HG02610 (cell line): ENCODE measurements at regions not wholly inside any gene's neighbourhood (a gene's known extent, or its start where the extent isn't known, plus 50 kb on each side); places are given as distances from the start of the nearest gene placed in this dataset.
"Not testable (repeated sequence)": the region's sequence is repeated elsewhere in the genome, so short reads cannot be mapped to it uniquely, and the experiment has no call there.

Source experiments
- ATAC-seq: cut with Tn5 transposase; IDR thresholded peaks from one replicate; pipeline ENCODE4 v1.9.1; 2021; ENCODE audit warnings: mild to moderate bottlenecking, moderate library complexity; ENCODE audit not compliant: unreplicated experiment

DNA sequence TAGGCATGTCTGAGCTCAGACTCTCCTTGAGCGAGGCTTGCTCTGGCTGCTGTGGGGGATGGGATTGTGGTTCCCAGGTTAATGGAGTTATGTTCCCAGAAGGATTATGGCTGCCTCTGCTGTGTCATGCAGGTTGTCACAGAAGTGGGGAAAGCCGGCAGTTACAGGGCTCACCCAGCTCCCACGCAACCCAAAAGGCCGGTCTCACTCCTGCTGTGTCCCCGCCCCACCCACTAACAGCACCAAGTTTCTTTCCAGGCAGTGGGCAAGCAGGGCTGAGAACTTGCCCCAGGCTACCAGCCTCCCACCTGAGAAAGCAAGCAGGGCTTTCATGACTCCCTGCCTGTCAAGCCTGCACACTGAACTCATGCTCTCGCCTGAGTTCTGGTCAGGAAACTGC lies 750.5 kb downstream of the FRK start:
- ATAC-seq = no peak

DNA sequence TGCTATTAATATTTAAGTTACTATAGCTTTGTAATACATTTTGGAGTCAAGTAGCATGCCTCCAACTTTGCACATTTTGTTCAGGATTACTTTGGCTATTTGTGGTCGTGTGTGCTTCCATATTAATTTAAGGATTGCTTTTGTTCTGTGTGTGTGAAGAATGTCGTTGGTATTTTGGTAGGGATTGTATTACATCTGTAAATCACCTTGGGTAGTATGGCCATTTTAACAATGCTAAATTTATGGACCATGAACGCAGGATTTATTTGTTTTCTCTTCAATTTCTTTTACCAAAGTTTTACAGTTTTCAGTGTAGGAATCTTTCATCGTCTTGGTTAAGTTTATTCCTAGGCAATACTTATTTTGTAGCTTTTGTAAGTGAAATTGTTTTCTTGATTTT lies 758.0 kb downstream of the FRK start:
- ATAC-seq = no peak

DNA sequence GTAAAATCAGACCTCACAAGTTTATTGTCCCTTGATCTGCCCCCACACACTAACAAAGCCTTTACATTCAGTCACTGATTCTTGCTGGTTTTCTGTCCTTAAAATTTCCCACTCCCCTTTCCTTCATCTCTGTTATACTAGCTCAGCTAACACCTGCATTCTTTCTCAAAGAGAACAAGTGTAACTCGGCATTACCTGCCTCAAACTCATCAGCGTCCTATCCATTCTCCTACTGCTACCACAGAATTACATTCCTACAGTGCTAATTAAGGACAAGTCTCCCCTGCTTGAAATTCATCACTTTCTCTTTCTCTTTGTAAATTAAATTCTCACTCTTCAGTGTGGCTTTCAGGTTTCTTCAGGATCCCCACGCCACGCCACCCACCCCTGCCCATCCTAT lies 773.2 kb downstream of the FRK start:
- no peak for ATAC-seq

DNA sequence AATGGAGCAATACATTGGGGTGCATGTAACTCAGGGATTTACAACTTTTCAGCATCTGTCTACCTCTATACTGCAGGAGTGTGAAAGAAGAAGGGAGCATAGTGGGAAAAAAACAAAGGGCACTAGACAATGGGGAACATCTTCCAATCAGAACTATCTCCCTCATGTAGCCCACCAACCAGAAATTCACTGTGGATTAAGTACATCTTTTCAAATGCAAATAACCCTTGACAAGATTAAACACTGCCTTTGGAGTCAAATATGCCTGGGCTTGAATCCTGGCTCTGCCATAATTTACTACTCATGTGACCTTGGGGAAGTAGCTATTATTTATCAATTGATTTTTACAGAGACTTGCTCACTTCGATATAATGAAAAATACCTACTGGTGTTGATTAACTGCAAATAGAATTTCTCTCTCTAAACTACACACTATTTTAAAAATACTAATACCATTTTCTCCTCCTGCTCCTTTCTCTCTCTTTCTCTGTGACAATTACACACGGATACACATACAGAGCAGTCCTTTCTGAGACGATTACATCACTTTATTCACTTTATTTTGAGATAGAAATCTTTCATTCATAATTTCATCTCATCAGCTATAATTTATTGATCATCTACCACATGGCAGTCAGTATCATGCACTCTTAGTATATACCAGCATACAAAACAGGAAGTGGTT lies 783.7 kb downstream of the FRK start:
- ATAC-seq = no peak

DNA sequence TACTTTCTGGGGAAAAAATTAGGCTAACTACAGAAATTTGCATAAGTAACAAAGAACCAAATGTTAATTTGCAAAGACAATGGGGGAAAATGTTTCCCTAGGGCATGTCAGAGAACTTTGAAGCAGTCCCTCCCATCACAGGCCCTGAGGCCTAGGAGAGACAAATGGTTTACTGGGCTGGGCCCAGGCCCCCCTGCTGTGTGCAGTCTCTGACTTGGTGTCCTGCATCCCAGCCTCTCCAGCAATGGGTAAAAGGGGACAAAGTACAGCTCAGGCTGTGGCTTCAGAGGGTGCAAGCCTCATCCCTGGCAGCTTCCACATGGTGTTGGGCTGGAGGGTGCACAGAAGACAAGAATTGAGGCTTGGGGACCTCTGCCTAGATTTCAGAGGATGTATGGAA lies 788.4 kb downstream of the FRK start:
- ATAC-seq = no peak

DNA sequence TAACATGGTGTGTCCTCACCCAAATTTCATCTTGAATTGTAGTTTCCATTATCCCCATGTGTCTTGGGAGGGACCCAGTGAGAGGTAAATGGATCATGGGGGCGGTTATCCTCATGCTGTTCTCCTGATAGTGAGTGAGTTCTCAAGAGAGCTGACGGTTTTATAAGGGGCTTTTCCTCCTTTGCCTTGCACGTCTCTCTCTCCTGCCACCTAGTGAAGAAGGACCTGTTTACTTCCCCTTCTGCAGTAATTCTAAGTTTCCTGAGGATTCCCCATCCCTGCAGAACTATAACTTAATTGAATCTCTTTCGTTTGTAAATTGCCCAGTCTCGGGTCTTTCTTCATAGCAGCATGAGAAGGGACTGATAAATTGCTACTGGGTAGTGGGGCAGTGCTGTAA lies 789.3 kb downstream of the FRK start:
- no peak for ATAC-seq

DNA sequence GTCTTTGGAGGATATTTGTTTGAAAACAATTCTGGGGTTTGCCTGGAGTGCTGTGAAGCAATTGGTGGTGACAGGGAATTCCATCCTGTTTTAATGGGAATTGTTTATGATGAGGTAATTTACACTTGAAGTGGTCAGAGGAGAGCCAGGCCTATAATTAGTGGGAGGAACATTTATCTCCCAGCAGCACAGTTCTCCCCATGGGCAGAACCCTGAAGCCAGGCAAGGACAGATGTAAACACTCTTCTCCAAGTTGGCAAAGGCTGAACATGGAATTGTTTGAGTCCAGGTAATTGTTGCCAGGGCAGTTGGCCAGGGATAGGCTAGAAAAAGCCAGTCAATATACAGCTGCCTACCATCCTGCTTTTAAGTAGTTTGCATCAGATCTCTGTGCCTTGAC lies 789.7 kb downstream of the FRK start:
- ATAC-seq = no peak

DNA sequence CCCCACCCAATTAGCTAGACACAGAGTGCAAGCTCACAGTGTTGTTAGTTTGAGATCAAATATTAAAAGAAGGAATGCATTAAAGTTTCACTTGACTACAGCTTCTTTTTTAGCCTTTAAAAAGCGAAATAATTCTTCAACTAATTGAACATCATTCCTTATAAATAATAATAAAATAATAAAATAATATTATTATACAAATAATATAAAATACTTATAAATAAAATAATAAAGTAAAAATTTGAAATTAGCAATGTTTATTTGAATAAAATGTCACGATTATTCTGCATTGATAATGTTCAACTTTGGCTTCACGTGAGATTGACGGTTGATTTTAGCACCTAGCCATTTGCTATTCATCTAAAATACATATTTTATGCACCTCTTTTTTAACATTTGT lies 819.3 kb downstream of the FRK start:
- ATAC-seq = no peak

DNA sequence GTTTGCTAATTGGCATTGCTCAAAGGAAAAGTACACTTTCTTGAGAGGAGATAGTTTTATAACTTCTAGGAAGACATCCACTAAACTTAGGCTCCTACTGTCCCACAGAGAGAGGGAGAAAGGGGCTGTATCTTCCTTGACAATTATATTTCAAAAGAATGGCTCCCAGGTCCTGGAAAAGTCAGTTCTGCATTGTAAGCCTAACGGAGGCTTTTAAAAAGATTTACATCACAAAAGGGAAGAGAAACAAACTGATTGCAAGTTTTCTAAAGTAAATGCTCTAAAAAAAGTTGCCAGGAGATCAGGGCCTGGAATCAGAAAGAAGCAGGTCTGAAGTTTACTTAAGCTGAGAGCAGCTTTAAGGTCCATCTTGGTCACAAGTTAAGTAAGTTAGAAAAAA lies 839.5 kb downstream of the FRK start:
- ATAC-seq = no peak

DNA sequence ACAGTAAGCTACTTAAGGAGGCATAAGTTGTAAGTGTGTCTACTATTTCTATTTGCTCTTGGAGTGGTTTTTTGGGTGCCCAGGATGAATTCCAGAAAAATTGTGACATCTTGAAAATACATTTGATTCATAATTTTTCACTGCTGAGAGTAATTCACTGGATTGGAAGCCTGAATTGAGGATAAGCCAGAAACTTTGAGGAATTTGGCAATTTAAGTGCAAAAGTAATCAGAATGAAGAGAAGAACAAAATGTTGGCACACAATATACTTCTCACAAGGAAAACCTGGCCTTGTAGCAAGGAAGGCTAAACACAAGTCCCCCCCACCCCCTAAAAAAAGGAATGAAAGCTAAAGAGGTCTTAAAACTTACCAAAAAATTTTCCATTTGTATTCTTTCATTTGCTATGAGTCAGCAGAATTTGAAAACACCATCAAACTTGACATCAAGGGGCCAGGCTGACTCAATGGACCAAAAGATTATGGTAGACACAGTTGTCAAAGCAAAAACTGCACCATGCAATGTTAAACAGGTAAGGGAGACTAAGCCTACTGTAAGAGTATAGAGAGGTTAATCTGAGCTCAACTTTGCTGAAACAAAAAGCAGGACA lies 840.0 kb downstream of the FRK start:
- no peak for ATAC-seq

DNA sequence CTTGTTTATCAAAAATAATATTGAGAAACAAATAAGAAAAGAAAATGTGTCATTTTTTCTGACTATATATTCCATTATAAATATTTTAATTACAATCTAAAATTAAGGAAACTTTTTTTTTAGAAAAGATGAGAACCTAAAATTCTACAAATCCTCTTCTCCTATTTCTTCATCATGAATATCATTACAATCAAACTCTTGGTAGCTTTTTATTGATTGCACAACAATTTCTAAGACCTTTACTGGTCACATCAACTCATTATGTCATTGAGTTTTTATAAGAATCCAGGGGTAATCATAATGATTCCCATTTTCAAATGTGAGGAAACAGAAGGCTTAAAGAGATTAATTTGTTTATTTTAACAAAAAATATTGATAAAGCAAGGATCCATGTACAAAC lies 841.0 kb downstream of the FRK start:
- no peak for ATAC-seq

DNA sequence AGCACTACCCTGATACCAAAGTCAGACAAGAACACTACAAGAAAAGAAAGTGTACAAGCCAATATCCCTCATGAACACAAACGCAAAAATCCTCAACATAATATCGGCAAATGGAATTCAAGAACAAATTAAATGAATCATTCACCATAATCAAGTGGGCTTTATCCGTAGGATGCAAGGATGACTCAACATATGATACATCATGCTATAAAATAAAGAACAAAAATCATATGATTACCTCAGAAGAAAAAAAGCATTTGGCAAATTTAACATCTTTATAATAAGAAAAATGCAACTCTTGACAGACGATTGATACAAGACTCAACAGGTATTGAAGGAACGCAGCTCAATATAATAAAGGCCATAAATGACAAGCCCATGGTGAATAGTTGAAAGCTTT lies 843.9 kb downstream of the FRK start:
- no peak for ATAC-seq

DNA sequence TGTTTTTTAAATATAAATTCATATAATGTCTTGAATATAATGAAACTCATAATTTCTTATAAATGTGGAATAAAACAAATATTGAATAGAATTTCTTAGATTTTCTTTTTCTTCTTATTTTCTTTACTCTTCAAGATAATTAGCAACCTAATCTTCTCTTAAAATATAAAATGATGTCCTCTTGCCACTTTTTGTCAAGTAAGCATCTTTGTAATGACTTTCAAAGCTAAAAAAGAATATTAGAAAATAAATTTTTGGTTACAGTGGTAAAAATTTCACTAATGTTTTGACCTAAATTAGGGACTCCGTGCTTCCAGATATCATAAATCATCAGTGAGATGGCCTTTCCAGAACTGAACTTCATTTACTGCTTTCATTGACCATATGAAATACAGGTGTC lies 846.4 kb downstream of the FRK start:
- ATAC-seq = no peak

DNA sequence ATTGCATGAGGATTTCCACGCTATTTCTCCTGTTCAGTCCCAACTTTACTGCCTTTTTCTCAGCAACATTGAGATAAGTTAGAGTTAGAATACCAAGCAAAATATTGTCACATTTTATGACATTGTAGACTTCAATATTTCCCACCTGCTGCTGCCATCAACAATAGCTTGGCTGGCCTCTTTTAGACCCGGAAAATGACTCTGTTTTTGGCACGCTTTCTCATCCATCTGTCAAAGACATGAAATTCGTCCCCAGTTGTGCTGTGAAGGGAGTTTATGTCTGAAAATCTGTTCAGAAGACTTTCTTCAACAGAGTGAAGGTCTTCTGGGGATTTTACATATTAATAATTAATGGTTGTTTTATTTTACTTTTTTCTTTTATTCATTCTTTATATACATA lies 857.3 kb downstream of the FRK start:
- ATAC-seq = no peak

DNA sequence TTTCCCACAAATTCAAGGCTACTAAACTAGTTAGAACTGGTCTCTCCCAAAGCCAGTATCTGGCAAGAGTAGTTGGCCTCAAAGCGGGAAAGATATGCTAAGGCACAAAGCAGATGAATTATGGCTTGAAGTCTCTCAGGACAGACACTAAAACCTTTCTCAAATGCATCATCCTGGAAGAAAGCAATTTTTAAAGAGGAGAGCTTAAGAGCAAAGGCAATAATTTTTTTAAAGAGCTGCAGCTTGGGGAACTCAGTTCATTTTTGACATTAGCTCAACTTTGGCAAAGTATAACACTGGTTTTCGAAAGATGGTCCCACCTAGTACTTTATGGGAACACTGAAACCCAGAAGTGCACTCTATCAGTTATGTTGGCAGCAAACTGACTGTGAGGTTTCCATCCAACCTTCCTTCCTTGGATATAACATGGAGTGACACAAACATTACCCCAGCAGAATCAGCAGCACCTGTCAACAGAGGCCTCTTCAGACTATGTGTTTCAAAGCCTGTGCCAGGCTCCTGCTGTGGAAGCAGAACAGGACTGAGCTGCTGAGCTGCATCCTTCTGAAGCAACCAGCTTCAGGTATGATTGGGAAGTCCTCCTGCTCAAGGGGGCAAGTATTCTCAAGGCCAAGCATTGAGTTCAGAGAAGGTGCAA lies 852.3 kb upstream of the HS3ST5 start:
- ATAC-seq = no peak

DNA sequence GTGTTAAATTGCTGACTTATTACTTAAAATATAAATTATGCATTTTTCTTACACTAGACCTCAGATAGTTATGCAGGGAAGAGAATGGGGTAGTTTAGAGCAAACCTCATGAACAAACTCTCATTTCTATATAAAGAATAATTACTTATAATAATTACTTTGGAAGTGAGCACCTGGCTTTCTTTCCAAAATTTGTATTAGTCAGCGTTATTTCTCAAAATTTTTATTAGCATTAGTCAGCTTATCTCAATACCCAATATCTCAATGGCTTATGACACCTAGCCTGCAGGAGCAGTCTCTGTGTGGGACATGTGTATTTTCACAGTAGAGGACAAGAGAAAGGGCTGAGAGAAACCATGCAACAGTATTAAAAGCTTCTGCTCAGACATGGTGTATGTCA lies 849.2 kb upstream of the HS3ST5 start:
- no peak for ATAC-seq

DNA sequence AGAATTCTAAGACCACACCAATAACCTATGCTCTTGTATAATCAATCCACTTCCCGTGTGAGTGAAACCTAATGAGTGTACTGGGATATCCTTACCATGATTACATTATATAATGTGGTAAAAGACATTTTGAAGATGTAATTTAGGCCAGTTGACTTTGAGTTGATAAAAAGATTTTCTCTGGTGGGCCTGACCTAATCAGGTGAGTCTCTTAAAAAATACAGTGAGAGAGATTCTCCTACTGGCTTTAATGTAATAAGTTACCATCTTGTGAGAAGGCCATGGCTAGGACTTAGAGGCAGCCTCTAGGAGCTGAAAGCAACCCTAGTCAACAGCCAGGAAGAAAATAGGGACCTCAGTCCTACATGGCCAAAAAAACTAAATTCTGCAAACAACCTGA lies 847.7 kb upstream of the HS3ST5 start:
- ATAC-seq = no peak

DNA sequence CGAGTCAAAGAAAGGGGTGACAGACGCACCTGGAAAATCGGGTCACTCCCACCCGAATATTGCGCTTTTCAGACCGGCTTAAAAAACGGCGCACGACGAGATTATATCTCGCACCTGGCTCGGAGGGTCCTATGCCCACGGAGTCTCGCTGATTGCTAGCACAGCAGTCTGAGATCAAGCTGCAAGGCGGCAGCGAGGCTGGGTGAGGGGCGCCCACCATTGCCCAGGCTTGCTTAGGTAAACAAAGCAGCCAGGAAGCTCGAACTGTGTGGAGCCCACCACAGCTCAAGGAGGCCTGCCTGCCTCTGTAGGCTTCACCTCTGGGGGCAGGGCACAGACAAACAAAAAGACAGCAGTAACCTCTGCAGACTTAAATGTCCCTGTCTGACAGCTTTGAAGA lies 832.6 kb upstream of the HS3ST5 start:
- not testable (repeated sequence) for ATAC-seq

DNA sequence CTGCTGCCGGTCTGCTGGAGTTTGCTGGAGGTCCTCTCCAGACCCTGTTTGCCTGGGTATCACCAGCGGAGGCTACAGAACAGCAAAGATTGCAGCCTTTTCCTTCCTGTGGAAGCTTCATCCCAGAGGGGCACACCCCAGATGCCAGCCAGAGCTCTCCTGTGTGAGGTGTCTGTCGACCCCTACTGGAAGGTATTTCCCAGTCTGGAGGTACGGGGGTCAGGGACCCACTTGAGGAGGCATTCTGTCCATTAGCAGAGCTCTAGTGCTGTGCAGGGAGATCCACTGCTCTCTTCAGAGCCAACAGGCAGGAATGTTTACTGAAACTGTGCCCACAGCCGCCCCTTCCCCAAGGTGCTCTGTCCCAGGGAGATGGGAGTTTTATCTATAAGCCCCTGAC lies 823.1 kb upstream of the HS3ST5 start:
- not testable (repeated sequence) for ATAC-seq

DNA sequence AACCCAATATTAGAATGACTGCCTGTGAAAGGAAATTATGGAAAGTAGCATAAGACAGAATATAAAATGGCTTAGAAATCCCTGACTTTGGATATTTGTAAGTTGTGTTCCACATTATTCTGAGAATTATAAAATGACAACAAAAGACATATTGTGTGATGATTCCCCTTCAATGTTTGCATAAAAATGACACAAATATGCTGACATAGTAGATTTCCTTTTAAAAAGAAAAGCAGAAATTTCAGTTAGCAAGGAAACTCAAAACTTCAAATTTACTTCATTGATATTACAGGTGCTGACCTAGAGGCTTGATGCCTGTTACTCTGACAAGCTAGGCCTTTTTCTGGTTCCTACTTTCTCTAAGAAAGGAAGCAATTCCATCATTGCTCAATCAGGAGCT lies 816.9 kb upstream of the HS3ST5 start:
- no peak for ATAC-seq

DNA sequence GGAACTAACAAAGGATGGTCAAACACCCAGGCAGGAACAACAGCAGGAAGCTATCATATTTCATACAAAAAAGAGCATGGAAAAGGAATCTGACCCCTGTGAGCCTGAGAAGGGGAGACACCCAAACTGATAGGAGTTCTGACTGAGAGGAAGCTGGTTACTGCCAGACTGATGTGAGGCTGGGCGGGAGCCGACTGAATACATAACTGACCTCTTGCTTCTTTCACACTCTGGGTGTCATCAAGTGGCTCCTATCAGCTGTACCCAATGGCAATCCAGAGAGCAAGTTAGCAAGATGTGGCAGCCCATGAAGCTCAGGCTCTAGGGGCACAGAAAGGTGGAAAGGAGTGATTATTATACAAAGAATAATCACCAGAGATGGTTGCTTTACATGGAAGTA lies 795.1 kb upstream of the HS3ST5 start:
- no peak for ATAC-seq

DNA sequence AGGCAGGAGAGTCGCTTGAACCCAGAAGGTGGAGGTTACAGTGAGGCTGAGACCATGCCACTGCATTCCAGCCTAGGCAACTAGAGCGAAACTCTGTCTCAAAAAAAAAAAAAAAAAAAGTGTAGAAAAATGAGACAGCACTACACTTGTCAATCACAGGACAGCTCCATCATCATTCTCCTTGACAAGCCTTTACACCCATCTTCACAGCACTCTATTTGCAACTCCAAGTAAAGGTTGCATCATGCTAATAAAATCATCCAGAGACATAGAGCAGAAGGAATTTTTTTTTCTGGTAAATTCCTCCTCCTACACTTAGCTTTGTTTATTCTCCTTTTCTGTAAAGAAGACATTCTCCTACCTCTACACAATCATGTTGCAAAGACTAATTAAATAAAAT lies 791.0 kb upstream of the HS3ST5 start:
- no peak for ATAC-seq
